Sigmoid colon (tissue), 6 donors: ENCODE measurements at regions not wholly inside any gene's neighbourhood (a gene's known extent, or its start where the extent isn't known, plus 50 kb on each side); places are given as distances from the start of the nearest gene placed in this dataset.

ENCODE experiments used
- DNase-seq: peaks from one replicate; pipeline ENCODE4 v3.0.0-alpha.2; 2019
- H3K27ac ChIP-seq, 4 donors: fragments of 200-600 bp; sonication (generic); one replicate each; pipeline ENCODE4 v1.5.1; 2016 to 2019; ENCODE audit warnings: mild to moderate bottlenecking in 1 of 4
- H3K27me3 ChIP-seq, 3 donors: fragments of 200-600 bp; sonication (generic); one replicate each; pipeline ENCODE4 v1.5.1; 2019; ENCODE audit warnings: mild to moderate bottlenecking in 1 of 3
- H3K36me3 ChIP-seq, 4 donors: fragments of 200-600 bp; sonication (generic); one replicate each; pipeline ENCODE4 v1.5.1; 2016 to 2019
- H3K4me1 ChIP-seq, 4 donors: fragments of 200-600 bp; sonication (generic); one replicate each; pipeline ENCODE4 v1.5.1; 2017 to 2019
- H3K4me3 ChIP-seq, 4 donors: fragments of 200-600 bp; sonication (generic); one replicate each; pipeline ENCODE4 v1.5.1; 2017 to 2019; ENCODE audit warnings: mild to moderate bottlenecking in 2 of 4, moderate library complexity in 1 of 4
- H3K9me3 ChIP-seq, 4 donors: fragments of 200-600 bp in 3 of 4; sonication (generic) in 3 of 4; one replicate each; pipeline versions ENCODE4 v1.5.1 to v1.6.1; 2013 to 2019
- EP300 ChIP-seq, 4 donors: sonication (generic); formaldehyde crosslinking; IDR thresholded peaks; one replicate each; pipeline ENCODE4 v1.6.1; 2017; ENCODE audit warnings: antibody characterized with exemption in 4 of 4
- POLR2A ChIP-seq, 2 donors: fragments of 450-650 bp; IDR thresholded peaks; one replicate each; pipeline ENCODE4 v1.6.1; 2016; ENCODE audit warnings: antibody characterized with exemption in 2 of 2, mild to moderate bottlenecking in 2 of 2, moderate library complexity in 2 of 2
- POLR2AphosphoS5 ChIP-seq, 4 donors: sonication (generic); formaldehyde crosslinking; IDR thresholded peaks; one replicate each; pipeline ENCODE4 v1.6.1; 2017; ENCODE audit warnings: antibody characterized with exemption in 4 of 4
- WGBS, 2 donors: extraction: QIAGEN DNeasy Blood & Tissue Kit; methylation state at CpG; one replicate each; pipeline ENCODE4 v1.1.7; 2013; 5-methylcytosine and 5-hydroxymethylcytosine counted together
- intact Hi-C: fragments of 100-400 bp; cut with DNase I; formaldehyde crosslinking; loops from one replicate; pipeline ENCODE4 v1.15.1; 2023
- TF ChIP-seq, protein P1 (sequence below), 4 experiments: fragments of 450-650 bp in 3 of 4; fragments of 200-600 bp in 1 of 4; IDR thresholded peaks; one replicate each; pipeline ENCODE4 v1.5.1; 2016 to 2019; ENCODE audit warnings: antibody characterized with exemption in 4 of 4, mild to moderate bottlenecking in 3 of 4, moderate library complexity in 2 of 4
- donor health status: healthy with polysubstance abuse.
- donor health status: healthy.

DNA sequence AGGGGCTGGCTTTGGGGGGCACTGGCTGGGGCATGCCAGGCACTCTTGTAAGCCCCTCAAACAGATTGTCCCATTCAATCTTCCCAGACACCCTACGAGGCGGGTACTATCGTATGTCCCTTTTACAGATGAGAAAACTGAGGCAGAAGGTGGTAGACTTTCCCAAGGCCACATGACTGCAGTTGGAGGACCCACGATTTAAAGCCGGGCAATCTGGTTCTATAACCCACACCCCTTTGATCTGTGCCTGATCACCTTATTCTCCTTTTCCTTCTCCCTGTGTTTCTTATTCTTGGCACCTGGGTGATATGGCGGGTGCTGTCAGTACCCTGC lies 146.3 kb upstream of the IRX3 start:
- peaks cover 0 to 75% (median 16%) of the 10 kb centered on the region in 3 donors for H3K27me3 ChIP-seq
- WGBS, 2 donors = 82 to 90% methylated on average over 6 of the region's 6 CpGs

DNA sequence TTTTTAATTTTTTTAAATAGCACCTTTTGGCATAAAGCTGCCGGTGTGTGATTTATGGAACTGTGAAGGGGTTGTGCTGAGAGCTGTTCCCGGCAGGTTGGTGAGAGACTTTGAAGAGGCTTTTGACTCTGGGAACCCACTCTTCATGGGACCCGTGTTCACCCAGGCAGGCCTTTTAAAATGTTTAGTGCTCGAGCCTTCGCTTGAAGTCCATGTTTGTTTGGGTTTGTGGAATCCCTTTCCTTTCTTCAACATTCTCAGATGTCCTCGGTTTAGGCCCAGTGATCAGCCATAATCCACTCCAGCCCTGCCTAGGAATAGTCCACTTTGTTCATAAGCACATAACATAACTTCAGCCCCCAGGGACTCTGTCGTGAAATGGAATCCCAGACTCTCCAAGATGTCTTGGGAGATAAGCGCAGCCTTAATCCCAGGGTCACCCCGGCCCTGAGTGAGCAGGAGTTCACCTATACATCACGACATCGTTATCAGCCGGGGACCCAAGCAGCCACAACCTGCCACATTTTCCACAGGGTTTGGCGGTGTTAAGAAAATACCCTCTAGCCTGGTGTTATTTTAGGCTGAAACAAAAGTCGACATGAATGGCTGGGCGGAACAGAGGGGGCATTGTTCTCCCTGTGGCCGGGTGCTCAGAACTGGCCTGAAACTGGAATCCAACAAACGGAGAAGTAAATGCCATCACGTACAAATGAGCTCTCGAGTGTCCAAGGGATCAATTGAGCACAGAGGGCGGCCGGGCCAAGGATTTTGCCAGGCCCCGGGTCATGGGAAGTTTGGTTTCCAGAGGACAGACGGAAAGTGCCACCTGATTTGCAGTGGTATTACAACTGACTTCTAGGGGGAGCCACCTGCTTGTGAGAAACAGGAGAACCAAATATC lies 145.7 kb upstream of the IRX3 start:
- intact Hi-C loops = no loop called here
- Histone ChIP-seq H3K27me3 (peaks cover 0 to 70% (median 16%) of the 10 kb centered on the region in 3 donors), H3K4me3 (no peak overlapping the region), H3K27ac (no peak overlapping the region), H3K36me3 (no peaks in the 10 kb centered on the region), H3K9me3 (peaks cover 0 to 13% (median 1%) of the 10 kb centered on the region in 4 donors), H3K4me1 (no peaks in the 10 kb centered on the region)
- WGBS, 2 donors = 46 to 51% methylated on average over 23 of the region's 23 CpGs
- no peak for TF ChIP-seq EP300 (IDR thresholded peaks at IDR 0.05)
- no peak for TF ChIP-seq POLR2AphosphoS5 (IDR thresholded peaks at IDR 0.05)
- TF ChIP-seq, protein P1, sequence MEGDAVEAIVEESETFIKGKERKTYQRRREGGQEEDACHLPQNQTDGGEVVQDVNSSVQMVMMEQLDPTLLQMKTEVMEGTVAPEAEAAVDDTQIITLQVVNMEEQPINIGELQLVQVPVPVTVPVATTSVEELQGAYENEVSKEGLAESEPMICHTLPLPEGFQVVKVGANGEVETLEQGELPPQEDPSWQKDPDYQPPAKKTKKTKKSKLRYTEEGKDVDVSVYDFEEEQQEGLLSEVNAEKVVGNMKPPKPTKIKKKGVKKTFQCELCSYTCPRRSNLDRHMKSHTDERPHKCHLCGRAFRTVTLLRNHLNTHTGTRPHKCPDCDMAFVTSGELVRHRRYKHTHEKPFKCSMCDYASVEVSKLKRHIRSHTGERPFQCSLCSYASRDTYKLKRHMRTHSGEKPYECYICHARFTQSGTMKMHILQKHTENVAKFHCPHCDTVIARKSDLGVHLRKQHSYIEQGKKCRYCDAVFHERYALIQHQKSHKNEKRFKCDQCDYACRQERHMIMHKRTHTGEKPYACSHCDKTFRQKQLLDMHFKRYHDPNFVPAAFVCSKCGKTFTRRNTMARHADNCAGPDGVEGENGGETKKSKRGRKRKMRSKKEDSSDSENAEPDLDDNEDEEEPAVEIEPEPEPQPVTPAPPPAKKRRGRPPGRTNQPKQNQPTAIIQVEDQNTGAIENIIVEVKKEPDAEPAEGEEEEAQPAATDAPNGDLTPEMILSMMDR (IDR thresholded peaks at IDR 0.05) = no peak
- no peak for TF ChIP-seq POLR2A (IDR thresholded peaks at IDR 0.05)
- DNase-seq = no peak

More for the DNA sequence above, 146.3 kb upstream of the IRX3 start:
- Histone ChIP-seq H3K4me3 (no peak overlapping the region), H3K36me3 (no peaks in the 10 kb centered on the region), H3K4me1 (no peaks in the 10 kb centered on the region), H3K9me3 (peaks cover 0 to 13% (median 1%) of the 10 kb centered on the region in 4 donors), H3K27ac (no peak overlapping the region)
- intact Hi-C loops = no loop called here
- no peak for DNase-seq
- TF ChIP-seq POLR2AphosphoS5 (IDR thresholded peaks at IDR 0.05) = no peak

DNA sequence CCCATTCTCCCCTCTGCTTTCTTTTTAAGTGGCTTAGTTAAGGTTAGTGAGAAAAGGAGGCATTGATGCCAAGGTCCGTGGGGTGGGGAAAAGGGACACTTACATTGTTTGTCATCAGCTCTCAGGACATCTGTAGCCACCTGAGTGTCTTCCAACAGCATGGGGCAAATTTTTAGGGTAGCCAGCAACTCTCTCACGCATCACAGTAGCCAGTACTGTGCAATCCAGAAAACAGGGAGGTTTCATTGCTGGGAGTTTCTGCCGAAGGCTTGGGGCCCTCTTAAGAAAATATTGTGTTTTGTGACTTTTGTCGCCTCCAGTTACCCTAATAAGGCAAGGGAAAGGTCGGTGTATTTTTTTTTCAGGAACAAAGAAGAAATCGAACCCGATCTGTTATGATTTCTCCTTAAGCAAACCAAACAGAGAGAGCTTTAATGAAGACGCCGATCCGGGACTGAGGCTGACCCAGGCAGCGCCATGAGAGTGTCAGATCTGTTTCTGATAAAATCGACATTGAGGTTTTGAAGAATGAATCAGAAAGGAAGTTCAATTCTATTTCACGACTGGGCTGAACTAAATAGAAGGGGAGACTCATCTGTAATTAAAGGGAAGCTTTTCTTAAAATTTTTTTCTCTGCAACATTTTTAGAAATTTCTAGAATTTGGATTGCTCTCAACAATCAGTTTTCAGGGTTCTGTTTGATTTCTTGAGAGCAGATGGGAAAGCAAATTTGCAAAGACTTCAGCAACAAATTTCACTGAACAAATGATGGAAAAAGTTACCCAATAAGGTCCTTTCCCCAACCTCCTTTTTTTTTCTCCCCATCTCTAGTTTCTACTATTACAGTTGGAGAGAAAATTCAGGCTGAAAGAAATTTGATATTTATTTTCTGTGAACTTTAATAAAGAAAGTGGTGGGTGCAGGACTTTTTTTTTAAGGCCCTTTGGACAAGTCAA lies 144.7 kb upstream of the IRX3 start:
- 46 to 70% methylated on average over 13 of the region's 13 CpGs for WGBS, 2 donors
- Histone ChIP-seq H3K9me3 (peaks cover 0 to 13% (median 1%) of the 10 kb centered on the region in 4 donors), H3K4me1 (no peaks in the 10 kb centered on the region), H3K27me3 (peaks cover 0 to 73% (median 16%) of the 10 kb centered on the region in 3 donors), H3K27ac (no peak overlapping the region), H3K36me3 (no peaks in the 10 kb centered on the region), H3K4me3 (no peak overlapping the region)
- TF ChIP-seq, protein P1 (IDR thresholded peaks at IDR 0.05) = no peak
- TF ChIP-seq POLR2AphosphoS5 (IDR thresholded peaks at IDR 0.05) (no peak), EP300 (IDR thresholded peaks at IDR 0.05) (no peak), POLR2A (IDR thresholded peaks at IDR 0.05) (no peak)
- intact Hi-C loops = no loop called here
- DNase-seq = no peak

DNA sequence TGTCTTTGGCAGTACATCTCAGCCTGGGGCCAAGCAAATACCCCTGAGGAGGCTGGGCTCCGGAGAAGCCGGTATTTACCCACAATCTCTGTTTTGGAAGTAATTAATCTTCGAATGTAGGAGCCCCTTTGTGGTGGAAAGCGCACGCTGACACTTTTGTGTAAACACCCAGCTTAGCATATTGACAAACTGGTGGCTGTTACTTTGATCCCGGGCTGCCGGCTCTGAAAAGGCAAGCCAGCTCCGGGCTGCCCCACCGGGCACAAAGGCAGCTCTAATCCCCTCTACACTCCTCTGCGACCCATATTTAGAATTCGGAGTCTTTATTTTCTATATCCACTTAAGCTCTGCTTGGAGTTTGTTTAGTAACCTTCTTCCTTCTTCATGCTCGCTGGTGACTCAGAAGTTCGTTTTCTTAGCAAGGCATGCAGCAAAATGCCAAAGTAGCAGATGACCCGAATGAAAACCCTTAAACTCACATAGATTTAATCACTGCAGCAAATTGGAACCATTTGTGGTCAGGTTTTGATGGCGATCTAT lies 144.0 kb upstream of the IRX3 start:
- TF ChIP-seq POLR2AphosphoS5 (IDR thresholded peaks at IDR 0.05) (no peak), POLR2A (IDR thresholded peaks at IDR 0.05) (no peak), EP300 (IDR thresholded peaks at IDR 0.05) (no peak)
- TF ChIP-seq, protein P1 (IDR thresholded peaks at IDR 0.05) = no peak
- intact Hi-C loops = no loop called here
- Histone ChIP-seq H3K4me3 (no peak overlapping the region), H3K36me3 (no peaks in the 10 kb centered on the region), H3K9me3 (peaks cover 0 to 13% (median 1%) of the 10 kb centered on the region in 4 donors), H3K27ac (no peak overlapping the region), H3K27me3 (peaks cover 0 to 75% (median 16%) of the 10 kb centered on the region in 3 donors), H3K4me1 (no peaks in the 10 kb centered on the region)
- no peak for DNase-seq
- WGBS, 2 donors = 8 to 14% methylated on average over 15 of the region's 15 CpGs
